SJSA1 (cell line): ENCODE measurements at regions not wholly inside any gene's neighbourhood (a gene's known extent, or its start where the extent isn't known, plus 50 kb on each side); places are given as distances from the start of the nearest gene placed in this dataset.
"Not testable (repeated sequence)": the region's sequence is repeated elsewhere in the genome, so short reads cannot be mapped to it uniquely, and the experiment has no call there.

Experiments
- DNase-seq, 2 experiments: peaks; one replicate each; pipeline ENCODE4 v3.0.0-alpha.2; 2015 to 2020; ENCODE audit warnings: low spot score in 2 of 2, low read depth in 1 of 2
- H3K27ac ChIP-seq: fragments of 250-450 bp; sonication (Bioruptor Pico); 2 replicates; pipeline ENCODE4 v1.5.1; 2020; ENCODE audit warnings: mild to moderate bottlenecking, moderate library complexity
- H3K27me3 ChIP-seq: fragments of 250-450 bp; sonication (Bioruptor Pico); replicated peaks from 2 replicates; pipeline ENCODE4 v1.5.1; 2020; ENCODE audit warnings: mild to moderate bottlenecking, moderate library complexity
- H3K36me3 ChIP-seq: fragments of 250-450 bp; sonication (Bioruptor Pico); 2 replicates; pipeline ENCODE4 v1.5.1; 2020; ENCODE audit warnings: mild to moderate bottlenecking
- H3K4me1 ChIP-seq: fragments of 250-450 bp; sonication (Bioruptor Pico); replicated peaks from 2 replicates; pipeline ENCODE4 v1.6.1; 2021; ENCODE audit warnings: mild to moderate bottlenecking
- H3K4me3 ChIP-seq: fragments of 250-450 bp; sonication (Bioruptor Pico); 2 replicates; pipeline ENCODE4 v1.5.1; 2020; ENCODE audit warnings: mild to moderate bottlenecking
- H3K9me3 ChIP-seq: fragments of 250-450 bp; sonication (Bioruptor Pico); replicated peaks from 2 replicates; pipeline ENCODE4 v1.5.1; 2020; ENCODE audit warnings: mild to moderate bottlenecking

GRCh38 chr16:26386096-26386495 lies 680.6 kb upstream of the C16orf82 start:
- H3K36me3 ChIP-seq: no peaks in the 10 kb centered on the region
- H3K4me1 ChIP-seq: no peaks in the 10 kb centered on the region
- H3K9me3 ChIP-seq: no peaks in the 10 kb centered on the region
- no peak for DNase-seq
- no peak overlapping the region for H3K4me3 ChIP-seq
- no peak overlapping the region for H3K27ac ChIP-seq
- no peaks in the 10 kb centered on the region for H3K27me3 ChIP-seq

- H3K27me3 ChIP-seq: no peaks in the 10 kb centered on the region
- H3K4me3 ChIP-seq: no peak overlapping the region
- no peak overlapping the region for H3K27ac ChIP-seq
- H3K36me3 ChIP-seq: no peaks in the 10 kb centered on the region
- H3K9me3 ChIP-seq: no peaks in the 10 kb centered on the region
- DNase-seq: no peak
- no peaks in the 10 kb centered on the region for H3K4me1 ChIP-seq
Observed at GRCh38 chr16:26391833-26392232, 674.9 kb upstream of the C16orf82 start.

- no peak overlapping the region for H3K27ac ChIP-seq
- no peaks in the 10 kb centered on the region for H3K9me3 ChIP-seq
- H3K36me3 ChIP-seq: no peaks in the 10 kb centered on the region
- no peak for DNase-seq
- H3K4me1 ChIP-seq: no peaks in the 10 kb centered on the region
- H3K4me3 ChIP-seq: no peak overlapping the region
- 0 out of 2 replicates have a peak, but pooled peaks cover 4% of the 10 kb centered on the region for H3K27me3 ChIP-seq
Observed at GRCh38 chr16:26394409-26394808, 672.3 kb upstream of the C16orf82 start.

- Histone ChIP-seq H3K27me3 (0 out of 2 replicates have a peak, but pooled peaks cover 4% of the 10 kb centered on the region), H3K9me3 (no peaks in the 10 kb centered on the region), H3K4me1 (no peaks in the 10 kb centered on the region), H3K27ac (no peak overlapping the region), H3K4me3 (no peak overlapping the region), H3K36me3 (no peaks in the 10 kb centered on the region)
- no peak for DNase-seq
Observed at GRCh38 chr16:26395700-26396099, 671.0 kb upstream of the C16orf82 start.

GRCh38 chr16:26396511-26397235 lies 670.1 kb upstream of the C16orf82 start:
- H3K27me3 ChIP-seq: 0 out of 2 replicates have a peak, but pooled peaks cover 4% of the 10 kb centered on the region
- H3K4me3 ChIP-seq: no peak overlapping the region
- H3K4me1 ChIP-seq: no peaks in the 10 kb centered on the region
- H3K36me3 ChIP-seq: no peaks in the 10 kb centered on the region
- H3K27ac ChIP-seq: no peak overlapping the region
- no peaks in the 10 kb centered on the region for H3K9me3 ChIP-seq
- DNase-seq: no peak

GRCh38 chr16:26413780-26414179 lies 652.9 kb upstream of the C16orf82 start:
- Histone ChIP-seq H3K36me3 (no peaks in the 10 kb centered on the region), H3K9me3 (no peaks in the 10 kb centered on the region), H3K27ac (no peak overlapping the region), H3K4me3 (no peak overlapping the region), H3K27me3 (no peaks in the 10 kb centered on the region), H3K4me1 (no peaks in the 10 kb centered on the region)
- no peak for DNase-seq

- not testable (repeated sequence) for H3K4me3 ChIP-seq, H3K4me1 ChIP-seq, H3K36me3 ChIP-seq, H3K27ac ChIP-seq, H3K9me3 ChIP-seq, H3K27me3 ChIP-seq, DNase-seq
Observed at GRCh38 chr16:26419458-26419857, 647.3 kb upstream of the C16orf82 start.

- no peak for DNase-seq
- no peaks in the 10 kb centered on the region for H3K4me1 ChIP-seq
- H3K36me3 ChIP-seq: no peaks in the 10 kb centered on the region
- H3K27me3 ChIP-seq: no peaks in the 10 kb centered on the region
- H3K4me3 ChIP-seq: no peak overlapping the region
- H3K9me3 ChIP-seq: no peaks in the 10 kb centered on the region
- no peak overlapping the region for H3K27ac ChIP-seq
Observed at GRCh38 chr16:26430618-26431017, 636.1 kb upstream of the C16orf82 start.

- Histone ChIP-seq H3K4me3 (no peak overlapping the region), H3K36me3 (no peaks in the 10 kb centered on the region), H3K4me1 (no peaks in the 10 kb centered on the region), H3K27ac (no peak overlapping the region), H3K27me3 (no peaks in the 10 kb centered on the region), H3K9me3 (no peaks in the 10 kb centered on the region)
- DNase-seq: no peak
Observed at GRCh38 chr16:26433807-26434206, 632.9 kb upstream of the C16orf82 start.

- DNase-seq: no peak
- H3K27me3 ChIP-seq: no peaks in the 10 kb centered on the region
- no peak overlapping the region for H3K4me3 ChIP-seq
- H3K9me3 ChIP-seq: no peaks in the 10 kb centered on the region
- no peaks in the 10 kb centered on the region for H3K36me3 ChIP-seq
- no peak overlapping the region for H3K27ac ChIP-seq
- no peaks in the 10 kb centered on the region for H3K4me1 ChIP-seq
Observed at GRCh38 chr16:26441178-26441577, 625.5 kb upstream of the C16orf82 start.

- Histone ChIP-seq H3K36me3 (no peaks in the 10 kb centered on the region), H3K4me1 (no peaks in the 10 kb centered on the region), H3K9me3 (no peaks in the 10 kb centered on the region), H3K4me3 (no peak overlapping the region), H3K27ac (no peak overlapping the region), H3K27me3 (no peaks in the 10 kb centered on the region)
- DNase-seq: no peak
Observed at GRCh38 chr16:26442321-26442720, 624.4 kb upstream of the C16orf82 start.

- no peak for DNase-seq
- no peaks in the 10 kb centered on the region for H3K4me1 ChIP-seq
- H3K9me3 ChIP-seq: no peaks in the 10 kb centered on the region
- no peaks in the 10 kb centered on the region for H3K36me3 ChIP-seq
- no peak overlapping the region for H3K4me3 ChIP-seq
- H3K27me3 ChIP-seq: no peaks in the 10 kb centered on the region
- no peak overlapping the region for H3K27ac ChIP-seq
Observed at GRCh38 chr16:26447570-26447969, 619.2 kb upstream of the C16orf82 start.

GRCh38 chr16:26453215-26453614 lies 613.5 kb upstream of the C16orf82 start:
- no peak overlapping the region for H3K4me3 ChIP-seq
- H3K27me3 ChIP-seq: no peaks in the 10 kb centered on the region
- H3K27ac ChIP-seq: no peak overlapping the region
- no peaks in the 10 kb centered on the region for H3K36me3 ChIP-seq
- H3K9me3 ChIP-seq: no peaks in the 10 kb centered on the region
- no peaks in the 10 kb centered on the region for H3K4me1 ChIP-seq
- DNase-seq: no peak

GRCh38 chr16:26454102-26454501 lies 612.6 kb upstream of the C16orf82 start:
- Histone ChIP-seq H3K4me1 (no peaks in the 10 kb centered on the region), H3K27me3 (no peaks in the 10 kb centered on the region), H3K27ac (no peak overlapping the region), H3K9me3 (no peaks in the 10 kb centered on the region), H3K36me3 (no peaks in the 10 kb centered on the region), H3K4me3 (no peak overlapping the region)
- no peak for DNase-seq

- H3K36me3 ChIP-seq: no peaks in the 10 kb centered on the region
- H3K4me3 ChIP-seq: no peak overlapping the region
- no peak for DNase-seq
Observed at GRCh38 chr16:26456074-26456473, 610.7 kb upstream of the C16orf82 start.

More at GRCh38 chr16:26456074-26456473, 610.7 kb upstream of the C16orf82 start:
- no peaks in the 10 kb centered on the region for H3K27me3 ChIP-seq
- H3K4me1 ChIP-seq: no peaks in the 10 kb centered on the region
- no peaks in the 10 kb centered on the region for H3K9me3 ChIP-seq
- no peak overlapping the region for H3K27ac ChIP-seq
